Chondrocyte (in vitro differentiated cells): ENCODE measurements at regions not wholly inside any gene's neighbourhood (a gene's known extent, or its start where the extent isn't known, plus 50 kb on each side); places are given as distances from the start of the nearest gene placed in this dataset.

ENCODE experiments used
- DNase-seq: peaks from one replicate; pipeline ENCODE4 v3.0.0; 2021; ENCODE audit warnings: mixed read lengths, low spot score
- H3K27ac Mint-ChIP-seq: one replicate; pipeline ENCODE4 v1.8.0; 2021; ENCODE audit warnings: mild to moderate bottlenecking, moderate library complexity, mixed read lengths; ENCODE audit not compliant: unreplicated experiment
- H3K27me3 Mint-ChIP-seq: 2 replicates; pipeline ENCODE4 v1.8.0; 2021; ENCODE audit warnings: low read depth, mixed read lengths
- H3K36me3 Mint-ChIP-seq: 2 replicates; pipeline ENCODE4 v1.8.0; 2021; ENCODE audit warnings: low read depth, mixed read lengths
- H3K4me1 Mint-ChIP-seq: 2 replicates; pipeline ENCODE4 v1.8.0; 2021; ENCODE audit warnings: low read depth, mild to moderate bottlenecking, mixed read lengths
- H3K4me3 Mint-ChIP-seq: one replicate; pipeline ENCODE4 v1.8.0; 2021; ENCODE audit warnings: mild to moderate bottlenecking, moderate library complexity, mixed read lengths; ENCODE audit not compliant: unreplicated experiment
- H3K9me3 Mint-ChIP-seq: 2 replicates; pipeline ENCODE4 v1.8.0; 2021; ENCODE audit warnings: low read depth, mixed read lengths
- CTCF ChIP-seq: fragments of 200-600 bp; sonication (generic); IDR thresholded peaks from 2 replicates; pipeline ENCODE4 v1.5.0; 2021; ENCODE audit warnings: antibody characterized with exemption, mild to moderate bottlenecking, moderate library complexity

DNA sequence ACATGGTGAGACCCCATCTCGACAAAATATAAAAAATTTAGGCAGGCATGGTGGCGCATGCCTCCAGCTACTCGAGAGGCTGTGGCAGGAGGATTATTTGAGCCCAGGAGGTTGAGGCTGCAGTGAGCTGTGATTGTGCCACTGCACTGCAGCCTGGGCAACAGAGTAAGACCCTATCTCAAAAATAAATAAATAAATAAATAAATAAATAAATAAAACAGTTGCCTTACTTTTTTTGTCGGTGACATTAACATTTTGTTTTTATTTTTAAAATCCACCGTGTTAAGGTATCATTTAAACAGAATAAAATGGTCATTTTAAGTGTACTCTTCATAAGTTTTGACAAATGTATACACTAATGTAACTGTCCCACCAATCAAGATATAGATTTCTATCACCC is 57.0 kb downstream of the RASL11A start:
- Mint-ChIP-seq H3K4me3 (no peak overlapping the region), H3K4me1 (no peaks in the 10 kb centered on the region), H3K27me3 (peaks cover 39% of the 10 kb centered on the region), H3K36me3 (peaks cover 3% of the 10 kb centered on the region), H3K9me3 (peaks cover 3% of the 10 kb centered on the region), H3K27ac (no peak overlapping the region)
- no peak for TF ChIP-seq CTCF
- DNase-seq = no peak

- no peaks in the 10 kb centered on the region for H3K4me1 Mint-ChIP-seq
- H3K36me3 Mint-ChIP-seq = no peaks in the 10 kb centered on the region
- peaks cover 32% of the 10 kb centered on the region for H3K27me3 Mint-ChIP-seq
- H3K27ac Mint-ChIP-seq = no peak overlapping the region
- DNase-seq = no peak
- no peaks in the 10 kb centered on the region for H3K9me3 Mint-ChIP-seq
- H3K4me3 Mint-ChIP-seq = no peak overlapping the region
- TF ChIP-seq CTCF = no peak
These were observed 58.6 kb downstream of the RASL11A start for GRCh38 chr13:27329210-27329609.

DNA sequence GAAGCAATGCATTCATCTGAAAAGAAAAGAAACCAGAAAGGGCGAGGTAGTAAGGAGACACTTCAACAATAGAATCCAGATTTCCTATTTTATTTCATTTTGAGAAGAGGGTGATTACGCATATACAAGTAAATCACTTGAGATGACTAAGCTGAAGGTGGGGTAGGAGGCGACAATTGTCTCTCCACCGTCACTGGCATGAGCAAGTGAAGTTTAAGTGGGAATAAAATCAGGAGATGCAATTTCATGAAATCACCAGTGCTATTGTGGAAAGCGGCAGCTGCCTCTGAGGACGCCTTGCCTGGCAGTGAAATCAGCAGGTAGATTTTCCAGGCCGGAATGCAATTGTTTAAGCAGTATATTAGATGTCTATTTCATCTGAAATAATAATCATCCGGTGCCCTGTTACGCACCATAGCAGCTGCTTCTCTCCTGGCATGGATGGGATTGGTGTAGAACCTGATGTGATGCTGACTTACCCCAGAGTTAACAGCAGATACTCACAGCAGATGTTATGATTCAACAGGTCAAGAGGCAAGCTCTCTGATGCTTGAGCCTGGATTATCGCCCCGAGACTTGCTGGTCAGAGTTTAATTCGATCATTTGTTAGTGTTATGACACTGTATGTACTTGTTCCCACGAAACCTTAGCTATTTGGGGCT is 64.3 kb downstream of the RASL11A start:
- no peaks in the 10 kb centered on the region for H3K36me3 Mint-ChIP-seq
- no peaks in the 10 kb centered on the region for H3K9me3 Mint-ChIP-seq
- H3K4me3 Mint-ChIP-seq = no peak overlapping the region
- no peak for DNase-seq
- peaks cover 36% of the 10 kb centered on the region for H3K27me3 Mint-ChIP-seq
- H3K4me1 Mint-ChIP-seq = no peaks in the 10 kb centered on the region
- no peak for TF ChIP-seq CTCF
- H3K27ac Mint-ChIP-seq = no peak overlapping the region

DNA sequence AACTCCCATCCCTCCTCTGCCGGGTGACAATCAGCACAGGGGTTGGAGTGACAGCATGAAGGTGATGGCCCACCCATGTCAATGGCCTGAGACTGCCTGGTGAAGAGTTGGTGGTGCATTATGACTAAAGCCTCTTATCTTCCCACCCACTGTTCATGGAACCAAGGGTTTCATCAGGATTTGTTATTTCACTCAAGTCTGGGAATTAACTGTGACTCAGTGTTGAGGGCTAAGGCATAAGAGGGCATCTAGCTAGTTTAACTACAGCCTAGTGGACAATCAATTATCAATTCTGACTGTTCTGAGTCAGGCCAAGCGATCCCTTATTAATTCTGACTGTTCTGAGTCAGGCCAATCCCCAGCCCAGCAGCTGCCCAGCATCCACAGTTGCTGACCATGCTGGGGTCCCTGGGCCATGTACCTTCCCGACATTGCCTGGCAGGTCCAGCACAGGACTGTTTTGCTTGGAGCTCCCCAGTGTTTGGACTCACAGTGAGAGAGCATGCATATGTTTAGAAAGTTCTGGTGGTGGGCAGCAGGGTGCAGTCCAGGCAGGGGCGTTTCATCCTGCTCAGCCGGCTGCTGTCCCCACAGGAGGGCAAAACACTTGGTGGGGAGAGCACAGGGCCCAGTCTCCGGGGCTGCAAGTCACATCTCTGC is 65.5 kb downstream of the RASL11A start:
- Mint-ChIP-seq H3K27ac (no peak overlapping the region), H3K4me1 (no peaks in the 10 kb centered on the region), H3K27me3 (peaks cover 37% of the 10 kb centered on the region), H3K4me3 (no peak overlapping the region), H3K36me3 (no peaks in the 10 kb centered on the region), H3K9me3 (no peaks in the 10 kb centered on the region)
- no peak for TF ChIP-seq CTCF
- DNase-seq = no peak

DNA sequence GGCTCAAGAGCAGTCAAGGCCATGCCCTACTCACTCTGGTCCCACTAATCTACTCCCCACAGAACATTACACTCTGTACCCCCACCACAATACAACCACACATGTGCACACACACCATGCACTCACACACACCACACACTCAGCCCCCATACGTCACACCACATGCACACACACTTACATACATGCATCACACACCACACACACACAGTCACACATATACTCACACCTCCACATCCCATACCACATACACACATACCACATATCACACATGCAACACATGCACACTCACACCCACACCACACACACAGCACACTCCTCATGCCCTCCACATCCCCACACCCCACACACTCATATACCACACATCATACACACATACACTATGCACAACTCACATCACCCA is 67.6 kb downstream of the RASL11A start:
- Mint-ChIP-seq H3K4me1 (no peaks in the 10 kb centered on the region), H3K4me3 (no peak overlapping the region), H3K27me3 (peaks cover 44% of the 10 kb centered on the region), H3K36me3 (no peaks in the 10 kb centered on the region), H3K9me3 (no peaks in the 10 kb centered on the region), H3K27ac (no peak overlapping the region)
- no peak for DNase-seq
- TF ChIP-seq CTCF = no peak
